ENCODE measurements at regions not wholly inside any gene's neighbourhood (a gene's known extent, or its start where the extent isn't known, plus 50 kb on each side); places are given as distances from the start of the nearest gene placed in this dataset.
"Not testable (repeated sequence)": the region's sequence is repeated elsewhere in the genome, so short reads cannot be mapped to it uniquely, and the experiment has no call there.

DNA sequence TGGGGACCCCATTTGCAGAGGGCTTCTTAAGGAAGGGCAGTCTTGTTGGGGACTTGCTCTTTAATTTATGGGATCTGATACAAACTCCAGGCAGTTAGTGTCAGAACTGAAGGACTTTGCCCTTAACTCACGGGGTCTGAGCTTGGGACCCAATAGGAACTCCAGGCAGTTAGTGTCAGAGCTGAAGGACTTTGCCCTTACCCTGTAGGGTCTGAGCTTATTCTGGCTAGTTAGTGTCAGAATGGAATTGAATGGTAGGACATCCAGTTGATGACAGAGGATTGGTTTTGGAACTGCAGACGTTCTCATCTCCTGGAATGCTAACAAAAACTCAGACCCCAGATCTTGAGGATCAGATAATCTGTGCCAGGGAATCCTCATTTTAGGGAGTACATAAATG is 256.9 kb upstream of the COPS8 start:
- no peaks in the 10 kb centered on the region for H3K4me1 Mint-ChIP-seq
- no peak overlapping the region for H3K4me3 Mint-ChIP-seq
- Histone ChIP-seq H3K9me3 (ENCODE audit: control insufficient read depth in 2 of 3, low read length in 3 of 3) (no peaks in the 10 kb centered on the region), H3K36me3 (ENCODE audit: control insufficient read depth in 2 of 3, insufficient read depth in 3 of 3, low read length in 3 of 3) (no peaks in the 10 kb centered on the region), H3K4me1 (ENCODE audit: control insufficient read depth in 2 of 2, insufficient read depth in 2 of 2, low read length in 2 of 2) (no peaks in the 10 kb centered on the region), H3K27ac (ENCODE audit: low read depth, low read length) (no peak overlapping the region), H3K27me3 (ENCODE audit: control insufficient read depth in 2 of 2, insufficient read depth in 2 of 2, low read length in 2 of 2) (no peaks in the 10 kb centered on the region), H3K4me3 (ENCODE audit: low read length) (no peak overlapping the region)
- H3K27me3 Mint-ChIP-seq = peaks cover 0 to 29% (median 6%) of the 10 kb centered on the region in 5 donors
- DNase-seq (no peak), ATAC-seq (no peak)
- H3K9me3 Mint-ChIP-seq = no peaks in the 10 kb centered on the region
- no peak overlapping the region for H3K27ac Mint-ChIP-seq
- CTCF ChIA-PET = no interaction called here
- intact Hi-C loops (cut with micrococcal nuclease) = no loop called here
- no peaks in the 10 kb centered on the region for H3K36me3 Mint-ChIP-seq
- POLR2A ChIA-PET = no interaction called here

DNA sequence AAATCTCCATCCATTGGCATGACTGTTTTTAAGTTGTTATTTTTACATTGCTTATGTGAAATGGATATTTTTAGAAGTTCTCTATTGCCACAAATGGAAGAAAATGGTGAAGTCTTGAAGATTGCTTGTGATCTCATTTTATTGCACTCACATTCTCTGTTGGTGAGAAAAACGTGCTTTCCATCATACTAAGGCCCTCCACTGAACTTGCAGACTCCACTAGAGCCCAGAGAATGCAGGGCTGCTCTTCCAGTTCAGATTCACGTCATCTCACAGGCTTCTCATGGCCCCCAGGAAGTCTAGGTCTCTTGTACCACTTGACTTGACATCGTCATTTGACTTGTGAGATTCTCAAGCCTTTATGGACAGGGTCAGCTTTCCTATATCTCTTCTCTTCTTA is 254.8 kb upstream of the COPS8 start:
- intact Hi-C loops (cut with micrococcal nuclease) = no loop called here
- no peak overlapping the region for H3K4me3 ChIP-seq (ENCODE audit: low read length)
- CTCF ChIA-PET = no interaction called here
- Mint-ChIP-seq H3K27ac (peak overlapping the region in 1 of 9 donors; percentile 62), H3K36me3 (no peaks in the 10 kb centered on the region), H3K27me3 (peaks cover 0 to 32% (median 6%) of the 10 kb centered on the region in 5 donors), H3K4me3 (no peak overlapping the region), H3K9me3 (peaks cover 0 to 1% (median 0%) of the 10 kb centered on the region in 11 donors), H3K4me1 (no peaks in the 10 kb centered on the region)
- no peaks in the 10 kb centered on the region for H3K36me3 ChIP-seq (ENCODE audit: control insufficient read depth in 2 of 3, insufficient read depth in 3 of 3, low read length in 3 of 3)
- no peaks in the 10 kb centered on the region for H3K27me3 ChIP-seq (ENCODE audit: control insufficient read depth in 2 of 2, insufficient read depth in 2 of 2, low read length in 2 of 2)
- DNase-seq = no peak
- H3K27ac ChIP-seq (ENCODE audit: low read depth, low read length) = no peak overlapping the region
- ATAC-seq = no peak
- H3K9me3 ChIP-seq (ENCODE audit: control insufficient read depth in 2 of 3, low read length in 3 of 3) = no peaks in the 10 kb centered on the region
- no peaks in the 10 kb centered on the region for H3K4me1 ChIP-seq (ENCODE audit: control insufficient read depth in 2 of 2, insufficient read depth in 2 of 2, low read length in 2 of 2)
- POLR2A ChIA-PET = no interaction called here

DNA sequence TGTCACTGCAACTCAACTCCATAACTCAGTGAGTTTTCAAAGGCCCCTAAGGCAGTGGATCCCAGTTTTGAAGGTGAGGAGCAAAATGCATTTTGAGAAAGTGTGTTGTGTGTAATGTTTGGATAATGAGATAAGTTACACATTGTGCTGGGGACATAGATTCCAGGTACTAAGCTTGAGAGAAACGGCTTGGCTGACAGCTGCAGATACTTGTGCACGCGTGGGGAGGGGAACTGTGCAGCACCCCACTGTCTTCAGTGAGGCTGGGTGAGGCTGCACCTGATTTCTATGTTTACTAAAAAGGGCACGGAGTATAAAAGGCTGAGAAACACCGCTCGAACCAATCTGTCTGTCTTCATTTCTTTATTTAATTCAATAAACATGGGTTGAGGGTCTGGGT is 254.0 kb upstream of the COPS8 start:
- intact Hi-C loops (cut with micrococcal nuclease) = no loop called here
- DNase-seq (no peak), ATAC-seq (no peak)
- H3K36me3 Mint-ChIP-seq = no peaks in the 10 kb centered on the region
- H3K9me3 ChIP-seq (ENCODE audit: control insufficient read depth in 2 of 3, low read length in 3 of 3) = no peaks in the 10 kb centered on the region
- no peaks in the 10 kb centered on the region for H3K27me3 ChIP-seq (ENCODE audit: control insufficient read depth in 2 of 2, insufficient read depth in 2 of 2, low read length in 2 of 2)
- no peak overlapping the region for H3K4me3 Mint-ChIP-seq
- H3K27ac ChIP-seq (ENCODE audit: low read depth, low read length) = no peak overlapping the region
- H3K4me1 Mint-ChIP-seq = no peaks in the 10 kb centered on the region
- H3K36me3 ChIP-seq (ENCODE audit: control insufficient read depth in 2 of 3, insufficient read depth in 3 of 3, low read length in 3 of 3) = no peaks in the 10 kb centered on the region
- H3K4me1 ChIP-seq (ENCODE audit: control insufficient read depth in 2 of 2, insufficient read depth in 2 of 2, low read length in 2 of 2) = no peaks in the 10 kb centered on the region
- H3K27ac Mint-ChIP-seq = no peak overlapping the region
- POLR2A ChIA-PET = no interaction called here
- no peak overlapping the region for H3K4me3 ChIP-seq (ENCODE audit: low read length)
- peaks cover 0 to 4% (median 0%) of the 10 kb centered on the region in 11 donors for H3K9me3 Mint-ChIP-seq
- peaks cover 0 to 32% (median 6%) of the 10 kb centered on the region in 5 donors for H3K27me3 Mint-ChIP-seq
- CTCF ChIA-PET = no interaction called here

DNA sequence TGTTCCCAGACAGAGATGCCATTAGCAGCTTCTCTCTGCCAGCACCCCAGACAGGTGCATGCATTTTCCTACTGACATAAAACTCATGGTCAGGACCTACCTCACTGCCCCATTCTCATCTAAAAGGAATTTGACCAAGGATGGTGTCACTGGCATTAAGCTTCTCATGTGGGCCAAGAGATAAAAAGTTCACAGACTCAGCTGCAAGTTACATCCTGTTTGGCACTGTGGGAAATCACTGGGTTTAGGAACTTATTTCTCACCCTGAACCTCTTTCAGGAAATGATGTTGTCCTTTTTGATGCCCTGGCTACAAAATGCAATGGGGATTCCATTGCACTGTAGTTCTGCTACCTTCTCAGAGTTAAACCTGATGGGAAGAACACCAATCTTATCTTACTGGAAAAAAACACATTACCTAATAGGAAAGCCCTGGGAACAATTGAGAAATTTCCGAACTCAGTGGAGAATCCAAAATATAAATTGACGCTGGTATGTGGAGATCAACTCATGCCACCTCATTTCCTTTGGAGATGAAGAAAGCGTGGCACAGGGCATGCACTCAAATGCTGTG is 252.1 kb upstream of the COPS8 start:
- Histone ChIP-seq H3K27ac (ENCODE audit: low read depth, low read length) (no peak overlapping the region), H3K36me3 (ENCODE audit: control insufficient read depth in 2 of 3, insufficient read depth in 3 of 3, low read length in 3 of 3) (no peaks in the 10 kb centered on the region), H3K4me3 (ENCODE audit: low read length) (no peak overlapping the region), H3K9me3 (ENCODE audit: control insufficient read depth in 2 of 3, low read length in 3 of 3) (no peaks in the 10 kb centered on the region), H3K27me3 (ENCODE audit: control insufficient read depth in 2 of 2, insufficient read depth in 2 of 2, low read length in 2 of 2) (no peaks in the 10 kb centered on the region), H3K4me1 (ENCODE audit: control insufficient read depth in 2 of 2, insufficient read depth in 2 of 2, low read length in 2 of 2) (no peaks in the 10 kb centered on the region)
- ATAC-seq (no peak), DNase-seq (no peak)
- CTCF ChIA-PET = no interaction called here
- H3K27me3 Mint-ChIP-seq = peaks cover 0 to 28% (median 6%) of the 10 kb centered on the region in 5 donors
- intact Hi-C loops (cut with micrococcal nuclease) = no loop called here
- peaks cover 0 to 4% (median 0%) of the 10 kb centered on the region in 11 donors for H3K9me3 Mint-ChIP-seq
- POLR2A ChIA-PET = no interaction called here
- no peak overlapping the region for H3K27ac Mint-ChIP-seq
- H3K36me3 Mint-ChIP-seq = no peaks in the 10 kb centered on the region
- H3K4me3 Mint-ChIP-seq = no peak overlapping the region
- peaks cover 0 to 1% (median 0%) of the 10 kb centered on the region in 7 donors for H3K4me1 Mint-ChIP-seq

DNA sequence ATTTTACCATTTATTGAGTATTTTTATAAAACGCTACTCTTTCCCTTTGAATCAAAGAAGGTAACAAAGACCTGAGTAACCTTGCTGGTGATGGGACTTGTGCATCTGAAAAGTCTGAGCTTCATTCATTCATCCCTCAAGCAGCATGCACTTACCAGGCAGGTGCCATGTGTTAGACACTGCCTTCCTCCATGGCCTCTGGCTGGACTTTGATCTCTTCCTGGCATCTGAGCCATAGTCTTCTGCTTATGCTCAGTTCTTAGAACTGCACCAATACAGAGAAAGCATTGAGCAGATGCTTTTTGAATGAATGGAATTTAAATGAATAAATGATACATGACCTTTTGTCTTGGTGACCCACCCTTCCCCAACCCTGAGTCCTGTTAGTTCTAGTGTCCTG is 251.4 kb upstream of the COPS8 start:
- no peak for ATAC-seq
- POLR2A ChIA-PET = no interaction called here
- Mint-ChIP-seq H3K9me3 (peaks cover 0 to 4% (median 0%) of the 10 kb centered on the region in 11 donors), H3K27me3 (peaks cover 0 to 28% (median 6%) of the 10 kb centered on the region in 5 donors), H3K4me3 (no peak overlapping the region), H3K27ac (no peak overlapping the region), H3K4me1 (peaks cover 0 to 1% (median 0%) of the 10 kb centered on the region in 7 donors), H3K36me3 (no peaks in the 10 kb centered on the region)
- CTCF ChIA-PET = no interaction called here
- Histone ChIP-seq H3K9me3 (ENCODE audit: control insufficient read depth in 2 of 3, low read length in 3 of 3) (no peaks in the 10 kb centered on the region), H3K36me3 (ENCODE audit: control insufficient read depth in 2 of 3, insufficient read depth in 3 of 3, low read length in 3 of 3) (no peaks in the 10 kb centered on the region), H3K4me1 (ENCODE audit: control insufficient read depth in 2 of 2, insufficient read depth in 2 of 2, low read length in 2 of 2) (no peaks in the 10 kb centered on the region), H3K4me3 (ENCODE audit: low read length) (no peak overlapping the region), H3K27ac (ENCODE audit: low read depth, low read length) (no peak overlapping the region), H3K27me3 (ENCODE audit: control insufficient read depth in 2 of 2, insufficient read depth in 2 of 2, low read length in 2 of 2) (no peaks in the 10 kb centered on the region)
- intact Hi-C loops (cut with micrococcal nuclease) = no loop called here
- DNase-seq = no peak

DNA sequence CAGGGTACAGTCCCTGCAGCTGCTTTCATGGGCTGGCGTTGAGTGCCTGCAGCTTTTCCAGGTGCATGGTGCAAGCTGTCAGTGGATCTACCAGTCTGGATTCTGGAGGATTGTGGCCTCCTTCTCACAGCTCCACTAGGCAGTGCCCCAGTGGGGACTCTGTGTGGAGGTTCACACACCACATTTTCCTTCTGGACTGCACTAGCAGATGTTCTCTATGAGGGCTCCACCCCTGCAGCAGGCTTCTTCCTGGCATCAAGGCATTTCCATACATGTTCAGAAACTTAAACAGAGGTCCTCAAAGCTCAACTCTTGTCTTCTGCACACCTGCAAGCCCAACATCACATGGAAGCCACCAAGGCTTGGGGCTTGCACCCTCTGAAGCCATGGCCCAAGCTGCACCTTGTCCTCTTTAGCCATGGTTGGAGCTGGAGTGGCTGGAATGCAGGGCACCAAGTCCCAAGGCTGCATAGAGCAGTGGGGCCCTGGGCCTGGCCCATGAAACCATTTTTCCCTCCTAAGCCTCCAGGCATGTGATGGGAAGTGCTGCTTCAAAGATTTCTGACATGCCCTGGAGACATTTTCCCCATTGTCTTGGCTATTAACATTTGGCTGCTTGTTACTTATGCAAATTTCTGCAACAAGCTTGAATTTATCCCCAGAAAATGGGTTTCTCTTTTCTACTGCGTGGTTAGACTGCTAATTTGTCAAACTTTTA is 250.2 kb upstream of the COPS8 start:
- Histone ChIP-seq H3K36me3 (ENCODE audit: control insufficient read depth in 2 of 3, insufficient read depth in 3 of 3, low read length in 3 of 3) (no peaks in the 10 kb centered on the region), H3K9me3 (ENCODE audit: control insufficient read depth in 2 of 3, low read length in 3 of 3) (no peaks in the 10 kb centered on the region), H3K27ac (ENCODE audit: low read depth, low read length) (no peak overlapping the region), H3K4me3 (ENCODE audit: low read length) (no peak overlapping the region), H3K27me3 (ENCODE audit: control insufficient read depth in 2 of 2, insufficient read depth in 2 of 2, low read length in 2 of 2) (no peaks in the 10 kb centered on the region), H3K4me1 (ENCODE audit: control insufficient read depth in 2 of 2, insufficient read depth in 2 of 2, low read length in 2 of 2) (no peaks in the 10 kb centered on the region)
- no peak overlapping the region for H3K27ac Mint-ChIP-seq
- ChIA-PET POLR2A (no interaction called here), CTCF (no interaction called here)
- peaks cover 0 to 25% (median 6%) of the 10 kb centered on the region in 5 donors for H3K27me3 Mint-ChIP-seq
- H3K9me3 Mint-ChIP-seq = peaks cover 0 to 4% (median 0%) of the 10 kb centered on the region in 11 donors
- DNase-seq (no peak), ATAC-seq (no peak)
- H3K36me3 Mint-ChIP-seq = no peaks in the 10 kb centered on the region
- no peak overlapping the region for H3K4me3 Mint-ChIP-seq
- intact Hi-C loops (cut with micrococcal nuclease) = no loop called here
- H3K4me1 Mint-ChIP-seq = peaks cover 0 to 1% (median 0%) of the 10 kb centered on the region in 7 donors

DNA sequence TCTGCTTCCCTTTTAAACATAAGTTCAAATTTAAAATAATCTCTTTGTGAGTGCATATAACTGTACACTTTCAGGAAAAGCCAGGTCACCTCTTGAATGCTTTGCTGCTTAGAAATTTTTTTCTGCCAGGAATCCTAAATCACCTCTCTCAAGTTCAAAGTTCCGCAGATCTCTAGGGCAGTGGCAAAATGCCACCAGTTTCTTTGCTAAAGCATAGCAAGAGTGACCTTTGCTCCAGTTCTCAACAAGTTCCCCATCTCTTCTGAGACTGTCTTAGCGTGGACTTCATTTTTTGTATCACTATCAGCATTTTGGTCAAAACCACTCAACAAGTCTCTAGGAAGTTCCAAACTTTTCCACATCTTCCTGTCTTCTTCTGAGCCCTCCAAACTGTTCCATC is 249.7 kb upstream of the COPS8 start:
- H3K36me3 Mint-ChIP-seq; DNase-seq; H3K4me3 Mint-ChIP-seq; H3K27ac ChIP-seq (ENCODE audit: low read depth, low read length); CTCF ChIA-PET; H3K4me1 ChIP-seq (ENCODE audit: control insufficient read depth in 2 of 2, insufficient read depth in 2 of 2, low read length in 2 of 2); H3K27ac Mint-ChIP-seq; intact Hi-C loops (cut with micrococcal nuclease); H3K9me3 Mint-ChIP-seq; H3K36me3 ChIP-seq (ENCODE audit: control insufficient read depth in 2 of 3, insufficient read depth in 3 of 3, low read length in 3 of 3); POLR2A ChIA-PET; ATAC-seq; H3K27me3 ChIP-seq (ENCODE audit: control insufficient read depth in 2 of 2, insufficient read depth in 2 of 2, low read length in 2 of 2); H3K4me3 ChIP-seq (ENCODE audit: low read length); H3K4me1 Mint-ChIP-seq; H3K9me3 ChIP-seq (ENCODE audit: control insufficient read depth in 2 of 3, low read length in 3 of 3): not testable (repeated sequence)
- peaks cover 0 to 23% (median 6%) of the 10 kb centered on the region in 5 donors for H3K27me3 Mint-ChIP-seq
